HG02981 (cell line): ENCODE measurements at regions not wholly inside any gene's neighbourhood (a gene's known extent, or its start where the extent isn't known, plus 50 kb on each side); places are given as distances from the start of the nearest gene placed in this dataset.

ENCODE experiments used
- ATAC-seq: cut with Tn5 transposase; IDR thresholded peaks from one replicate; pipeline ENCODE4 v1.9.1; 2021; ENCODE audit warnings: mild to moderate bottlenecking, moderate library complexity; ENCODE audit not compliant: unreplicated experiment

DNA sequence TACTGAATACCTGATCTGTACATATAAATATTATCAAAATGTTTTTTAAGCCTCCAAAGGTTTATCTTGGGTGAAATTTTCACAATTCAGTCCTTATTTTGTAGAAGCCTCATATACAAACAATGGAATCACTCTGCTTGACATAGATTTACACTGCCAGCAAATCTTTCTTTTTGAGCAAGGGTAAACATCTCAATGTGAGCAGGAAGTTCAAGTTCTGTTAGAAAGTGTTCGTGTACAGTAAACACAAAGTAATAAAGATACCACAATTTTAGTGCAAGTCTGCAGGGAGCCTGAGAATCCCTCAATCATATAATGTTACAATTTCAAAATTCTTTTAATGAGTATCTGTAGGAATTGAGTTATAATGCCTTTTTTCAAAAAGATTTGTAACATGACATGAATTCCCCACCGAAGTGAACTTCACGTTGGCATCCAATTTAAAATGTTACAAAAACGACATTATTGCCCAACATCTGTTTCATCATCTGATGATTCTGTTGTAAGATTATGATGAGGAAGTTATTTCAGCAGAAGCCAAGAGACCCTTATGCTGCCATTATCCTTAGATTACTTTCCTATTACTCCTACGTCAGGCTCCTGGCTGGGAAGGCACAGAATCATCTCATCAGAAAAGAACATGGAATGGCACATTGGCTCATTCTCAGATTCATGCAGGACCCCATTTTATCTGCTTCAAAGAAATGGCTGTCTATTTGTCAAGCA, 283.9 kb upstream of the ACVR2A start:
- no peak for ATAC-seq

DNA sequence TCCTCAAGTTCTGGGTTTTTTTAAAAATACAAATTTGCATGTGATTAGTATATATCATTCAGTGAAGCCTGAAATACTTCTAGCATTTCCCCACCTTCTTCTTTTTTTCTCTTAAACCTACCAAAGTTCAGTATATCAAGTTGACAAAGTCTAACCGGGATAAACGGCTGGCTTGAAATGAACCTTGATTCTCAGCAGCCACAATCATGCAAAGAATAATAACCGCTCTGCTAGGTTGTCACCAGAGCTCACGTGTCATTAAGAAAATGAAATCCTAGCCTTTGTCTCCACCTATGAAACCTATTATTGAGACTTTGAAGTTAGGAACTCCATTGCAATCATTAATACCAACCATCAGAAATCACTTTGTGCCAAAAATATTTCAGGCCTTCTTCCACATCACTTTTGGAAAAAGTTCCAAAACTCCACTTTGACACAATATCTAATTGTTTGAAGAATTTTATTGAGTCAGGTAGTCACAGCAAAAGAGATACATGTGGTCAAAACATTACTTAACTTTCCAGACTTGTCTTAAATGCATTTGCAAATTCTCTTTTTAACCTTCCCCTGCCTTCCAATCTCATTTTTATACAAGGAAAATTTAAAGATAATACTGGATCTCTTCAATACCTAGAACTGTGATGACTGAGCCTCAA, 285.6 kb upstream of the ACVR2A start:
- no peak for ATAC-seq

GRCh38 chr2:147558620-147559019, 286.2 kb upstream of the ACVR2A start:
- no peak for ATAC-seq

DNA sequence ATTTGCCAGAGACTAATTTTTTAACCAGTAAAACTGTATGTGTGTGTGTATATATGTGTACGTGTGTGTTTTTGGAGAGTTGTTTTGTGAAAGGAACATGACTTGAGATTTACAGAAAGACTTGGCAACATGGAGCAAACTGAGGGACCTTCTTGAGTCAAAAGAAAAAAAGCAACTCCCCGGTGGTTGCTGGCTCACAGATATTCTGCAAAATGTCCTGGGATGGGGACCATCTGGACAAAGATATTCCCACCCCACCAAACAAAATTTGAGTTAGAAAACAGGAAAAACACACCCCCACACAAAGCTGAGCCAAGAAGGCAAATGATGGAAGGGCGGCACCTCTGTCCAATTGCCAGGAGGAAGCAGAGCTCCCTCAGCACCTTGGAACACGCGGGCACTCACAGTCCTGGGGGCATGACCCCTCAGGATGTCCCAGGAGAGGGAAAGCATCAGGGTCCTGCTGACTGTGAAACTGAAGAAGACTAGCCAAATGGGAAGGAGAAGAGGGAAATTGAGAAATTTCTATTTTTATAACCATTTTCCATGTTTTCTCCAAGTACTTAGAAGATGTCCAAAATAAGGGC, 290.2 kb upstream of the ACVR2A start:
- no peak for ATAC-seq

GRCh38 chr2:147553775-147554271, 291.0 kb upstream of the ACVR2A start:
- no peak for ATAC-seq

GRCh38 chr2:147550995-147551731, 293.7 kb upstream of the ACVR2A start:
- no peak for ATAC-seq

DNA sequence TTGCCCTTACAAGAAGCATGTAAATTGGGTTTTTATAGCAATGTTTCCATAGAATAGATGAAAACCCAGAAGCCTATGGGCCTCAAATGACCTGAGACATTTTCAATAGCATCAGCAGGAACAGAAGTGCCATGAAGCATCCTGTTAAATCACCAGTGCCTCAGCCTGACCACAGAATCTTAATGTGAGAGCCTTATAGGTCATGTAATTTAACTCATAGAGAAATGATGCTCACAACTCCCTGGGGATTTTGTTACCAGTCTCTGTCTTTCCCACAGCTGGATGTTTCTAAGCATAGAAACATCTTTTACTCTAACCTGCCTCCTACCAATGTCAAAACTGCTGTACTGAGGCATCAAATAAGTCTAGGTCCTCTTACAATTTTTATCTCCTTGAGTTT, 295.8 kb upstream of the ACVR2A start:
- no peak for ATAC-seq

DNA sequence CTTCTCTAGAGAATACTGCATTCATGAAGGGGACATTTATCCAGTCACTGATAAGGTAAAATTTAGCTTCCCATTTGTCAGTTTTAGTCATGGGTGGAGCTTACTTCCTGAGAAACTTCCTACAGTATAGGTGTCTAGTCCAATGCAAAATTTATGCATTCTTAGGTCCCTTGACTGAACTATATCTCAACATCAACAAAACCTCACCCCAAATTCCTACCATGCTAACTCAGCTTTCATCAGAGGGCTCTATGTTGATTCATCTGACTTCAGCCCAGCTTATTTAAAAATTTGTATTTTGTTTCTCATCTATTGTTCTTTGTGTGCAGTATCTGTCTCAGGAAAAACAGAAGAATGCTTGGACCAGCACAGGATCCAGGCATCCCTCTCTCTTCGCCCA, 296.4 kb upstream of the ACVR2A start:
- ATAC-seq = no peak

DNA sequence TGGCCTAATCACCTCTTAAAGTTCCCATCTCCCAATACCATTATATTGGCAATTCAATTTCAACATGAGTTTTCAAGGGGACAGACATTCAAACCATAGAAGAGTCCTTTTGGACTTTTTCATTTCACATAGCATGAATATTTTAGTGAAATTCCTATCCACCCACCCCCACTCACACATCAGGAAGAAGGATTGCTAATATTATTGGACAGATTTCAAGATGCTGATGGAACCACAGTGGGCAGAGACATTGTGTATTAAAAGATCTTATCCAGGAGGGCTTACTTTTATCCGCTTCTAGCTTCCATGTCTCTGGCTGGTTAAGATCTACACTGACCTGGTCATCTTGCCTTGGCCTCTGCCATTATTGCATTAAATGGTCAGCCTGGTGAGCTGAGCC, 297.4 kb upstream of the ACVR2A start:
- no peak for ATAC-seq

DNA sequence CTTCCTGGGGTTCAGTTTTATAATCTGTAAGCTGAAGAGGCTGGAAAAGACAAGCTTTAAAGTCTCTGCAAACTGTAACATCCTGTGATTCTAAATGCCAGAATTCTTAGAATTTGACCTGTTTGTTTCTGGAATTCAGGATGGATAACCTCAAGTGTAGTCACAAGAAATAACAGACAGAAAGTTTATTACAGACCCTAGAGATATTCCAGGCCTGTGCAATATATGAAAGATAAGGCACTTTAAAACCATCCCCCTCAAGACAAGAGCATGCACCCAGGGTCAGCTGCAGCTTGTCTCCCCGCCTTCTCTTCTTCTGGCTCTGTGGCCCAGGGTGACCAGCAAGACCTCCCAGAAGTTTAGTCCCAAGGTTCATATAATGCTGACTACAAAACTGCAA, 298.7 kb upstream of the ACVR2A start:
- no peak for ATAC-seq

DNA sequence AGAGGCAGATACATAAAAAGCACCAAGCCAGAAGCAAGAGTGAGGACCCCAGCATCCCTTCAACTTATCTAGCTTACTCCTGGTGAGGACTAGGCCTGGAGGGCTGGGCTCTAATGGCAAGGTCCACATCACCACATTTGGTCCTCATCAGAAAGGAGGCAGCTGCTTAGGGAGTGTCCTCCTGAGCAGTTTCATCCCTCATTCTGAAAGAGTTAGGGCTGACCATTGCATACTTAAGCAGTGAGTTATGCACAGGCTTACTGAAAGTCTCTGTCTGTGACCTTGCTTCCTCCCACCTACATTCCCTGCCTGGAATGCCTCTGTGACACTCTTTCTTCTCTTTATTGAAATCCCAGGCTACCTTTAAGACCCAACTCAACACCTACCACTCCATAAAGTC, 301.8 kb upstream of the ACVR2A start:
- no peak for ATAC-seq

DNA sequence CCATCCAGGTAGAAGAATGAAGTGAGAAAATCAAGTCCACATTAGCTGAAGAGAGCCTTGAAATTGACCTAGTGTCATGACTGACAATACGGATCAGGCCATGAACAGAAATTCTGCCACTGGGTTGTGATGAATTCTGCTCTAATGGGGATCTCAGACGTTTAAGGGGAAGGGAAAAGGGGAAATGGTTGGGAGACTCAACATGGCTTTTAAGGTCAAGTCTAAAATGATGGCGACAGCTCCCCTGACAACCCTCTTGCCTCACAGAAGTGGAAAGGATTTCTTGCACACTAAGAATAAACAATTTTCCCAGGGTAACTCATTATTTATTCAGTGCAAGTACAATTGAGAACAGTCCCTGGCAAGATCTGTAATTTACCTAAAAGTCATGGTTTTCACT, 302.5 kb upstream of the ACVR2A start:
- no peak for ATAC-seq

DNA sequence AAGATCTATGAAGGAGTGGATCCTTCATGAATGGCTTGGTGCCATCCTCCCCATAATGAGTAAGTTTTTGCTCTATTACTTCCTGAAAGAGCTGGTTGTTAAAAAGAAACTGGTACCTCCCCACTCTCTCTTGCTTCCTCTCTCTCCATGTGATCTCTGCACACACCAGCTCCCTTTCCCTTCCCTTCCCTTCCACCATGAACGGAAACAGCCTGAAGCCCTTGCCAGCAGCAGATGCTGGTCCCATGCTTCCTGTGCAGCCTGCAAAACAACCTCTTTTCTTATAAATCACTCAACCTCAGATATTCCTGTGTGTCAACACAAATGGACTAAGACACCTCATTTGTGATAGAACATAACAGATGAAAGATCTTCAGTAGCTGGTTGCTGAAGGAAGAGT, 303.5 kb upstream of the ACVR2A start:
- ATAC-seq = no peak

- no peak for ATAC-seq
Measured at GRCh38 chr2:147538821-147539220, 306.0 kb upstream of the ACVR2A start.

GRCh38 chr2:147538088-147538487, 306.7 kb upstream of the ACVR2A start:
- no peak for ATAC-seq

- ATAC-seq = no peak
Measured at GRCh38 chr2:147531269-147531668, 313.6 kb upstream of the ACVR2A start.

- no peak for ATAC-seq
Measured at GRCh38 chr2:147530033-147530432, 314.8 kb upstream of the ACVR2A start.

DNA sequence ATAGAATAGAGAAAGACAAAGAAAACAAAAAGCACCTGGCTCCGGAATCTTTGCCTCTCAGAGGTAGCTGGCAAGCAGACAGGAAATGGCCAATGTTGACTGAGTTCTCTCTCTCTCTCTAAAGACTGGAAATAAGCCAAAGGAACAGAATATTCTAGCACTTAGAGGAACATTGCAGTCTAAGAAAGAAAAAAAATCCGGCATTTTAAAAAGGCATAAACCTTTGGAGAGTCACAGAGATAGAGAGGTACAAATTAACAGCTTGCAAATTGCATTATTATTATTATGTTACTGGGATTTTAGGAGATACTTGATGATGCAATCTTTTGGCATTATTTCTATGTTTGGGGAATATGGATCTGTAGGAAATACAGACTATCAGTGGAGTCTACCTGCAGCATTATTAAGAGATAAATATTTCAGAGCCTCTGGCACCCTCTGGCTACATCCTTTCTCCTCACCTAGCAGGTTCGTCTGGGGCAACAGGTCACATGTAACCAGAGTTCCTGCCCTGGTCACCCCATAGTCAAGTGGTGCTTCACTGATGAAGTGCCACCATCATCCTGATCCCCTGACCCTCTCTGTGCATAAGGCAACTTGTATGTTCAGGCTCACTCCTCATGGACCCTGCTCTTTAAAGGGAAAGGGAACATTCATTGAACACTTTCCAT, 318.9 kb upstream of the ACVR2A start:
- no peak for ATAC-seq

GRCh38 chr2:147524912-147525311, 319.9 kb upstream of the ACVR2A start:
- ATAC-seq = no peak

DNA sequence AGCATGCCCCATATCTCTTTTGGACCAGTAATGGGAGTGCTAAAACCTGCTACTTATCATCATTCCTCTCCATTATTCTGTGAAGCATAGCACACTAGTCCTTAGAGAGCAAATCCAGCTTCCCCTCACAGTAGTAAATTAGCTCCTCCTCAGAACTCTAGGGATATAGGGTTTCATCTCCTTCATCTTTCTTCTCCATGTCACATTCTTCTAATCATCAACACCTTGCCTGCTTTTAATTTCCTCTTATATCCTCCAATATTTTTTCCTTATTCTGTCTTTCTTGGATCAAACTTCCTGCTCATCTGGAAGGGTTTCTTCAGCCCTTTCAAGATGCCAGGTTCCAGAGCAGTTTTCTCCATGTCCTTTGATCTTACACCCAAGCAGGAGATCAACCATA, 321.4 kb upstream of the ACVR2A start:
- ATAC-seq = no peak

DNA sequence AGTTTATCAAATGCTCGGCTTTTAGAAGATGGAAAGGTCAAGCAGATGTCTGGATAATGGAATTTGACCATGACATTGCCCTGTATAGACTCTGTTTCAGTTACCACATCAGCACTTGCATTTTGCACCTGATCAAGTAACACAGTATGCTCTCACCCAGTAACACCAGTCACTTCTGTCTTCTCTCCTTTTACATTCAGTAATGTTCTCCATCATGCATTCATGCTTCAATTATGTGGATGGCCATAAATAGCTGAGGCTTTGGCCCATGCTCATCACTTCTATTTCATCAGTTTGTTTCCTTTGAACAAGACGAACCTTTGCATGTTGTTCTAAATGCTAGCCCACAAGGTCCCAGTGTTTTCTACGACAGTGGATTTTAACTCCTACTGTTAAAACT, 322.9 kb upstream of the ACVR2A start:
- ATAC-seq = no peak
